Suppressor macrophage (primary cell): ENCODE measurements at regions not wholly inside any gene's neighbourhood (a gene's known extent, or its start where the extent isn't known, plus 50 kb on each side); places are given as distances from the start of the nearest gene placed in this dataset.
"Not testable (repeated sequence)": the region's sequence is repeated elsewhere in the genome, so short reads cannot be mapped to it uniquely, and the experiment has no call there.

Experiments
- DNase-seq, 4 experiments: peaks; one replicate each; pipeline ENCODE4 v3.0.0-alpha.2; 2020 to 2022

GRCh38 chr3:25155652-25156471 is 272.2 kb upstream of the RARB start:
- no peak for DNase-seq

GRCh38 chr3:25156626-25157025 is 271.4 kb upstream of the RARB start:
- DNase-seq = no peak

- DNase-seq = no peak
Measured at GRCh38 chr3:25165306-25165705, 262.8 kb upstream of the RARB start.

- no peak for DNase-seq
Measured at GRCh38 chr3:25166016-25166415, 262.0 kb upstream of the RARB start.

- DNase-seq = no peak
Measured at GRCh38 chr3:25169151-25169550, 258.9 kb upstream of the RARB start.

- DNase-seq = no peak
Measured at GRCh38 chr3:25170021-25170420, 258.0 kb upstream of the RARB start.

- no peak for DNase-seq
Measured at GRCh38 chr3:25171118-25171807, 256.8 kb upstream of the RARB start.

- DNase-seq = no peak
Measured at GRCh38 chr3:25171897-25172296, 256.2 kb upstream of the RARB start.

GRCh38 chr3:25173606-25174005 is 254.5 kb upstream of the RARB start:
- no peak for DNase-seq

- DNase-seq = no peak
Measured at GRCh38 chr3:25174251-25174650, 253.8 kb upstream of the RARB start.

GRCh38 chr3:25177041-25177440 is 251.0 kb upstream of the RARB start:
- DNase-seq = no peak

GRCh38 chr3:25178672-25179071 is 249.4 kb upstream of the RARB start:
- no peak for DNase-seq

GRCh38 chr3:25181096-25181495 is 247.0 kb upstream of the RARB start:
- DNase-seq = no peak

- no peak for DNase-seq
Measured at GRCh38 chr3:25182794-25183193, 245.3 kb upstream of the RARB start.

GRCh38 chr3:25184641-25185250 is 243.3 kb upstream of the RARB start:
- no peak for DNase-seq

- no peak for DNase-seq
Measured at GRCh38 chr3:25191673-25192072, 236.4 kb upstream of the RARB start.

- not testable (repeated sequence) for DNase-seq
Measured at GRCh38 chr3:25199567-25199966, 228.5 kb upstream of the RARB start.

GRCh38 chr3:25212736-25213135 is 215.3 kb upstream of the RARB start:
- DNase-seq = no peak

GRCh38 chr3:25214034-25214433 is 214.0 kb upstream of the RARB start:
- DNase-seq = no peak

GRCh38 chr3:25218362-25218761 is 209.7 kb upstream of the RARB start:
- DNase-seq = no peak

- DNase-seq = no peak
Measured at GRCh38 chr3:25226747-25227146, 201.3 kb upstream of the RARB start.

GRCh38 chr3:25229586-25229985 is 198.5 kb upstream of the RARB start:
- no peak for DNase-seq

GRCh38 chr3:25235031-25235430 is 193.0 kb upstream of the RARB start:
- DNase-seq = no peak

GRCh38 chr3:25235466-25235865 is 192.6 kb upstream of the RARB start:
- no peak for DNase-seq
